ENCODE measurements at regions not wholly inside any gene's neighbourhood (a gene's known extent, or its start where the extent isn't known, plus 50 kb on each side); places are given as distances from the start of the nearest gene placed in this dataset.
"Not testable (repeated sequence)": the region's sequence is repeated elsewhere in the genome, so short reads cannot be mapped to it uniquely, and the experiment has no call there.

GRCh38 chr13:65321423-65321822, 1908.7 kb downstream of the PCDH9 start:
- H3K4me3 ChIP-seq (ENCODE audit: low read depth in 1 of 5, low read length in 5 of 5); H3K27ac ChIP-seq (ENCODE audit: low read depth, low read length); H3K4me1 ChIP-seq (ENCODE audit: control insufficient read depth in 5 of 5, insufficient read depth in 5 of 5, low read length in 5 of 5); H3K36me3 ChIP-seq (ENCODE audit: control insufficient read depth in 5 of 5, insufficient read depth in 5 of 5, low read length in 5 of 5); H3K9ac ChIP-seq (ENCODE audit: low read length in 5 of 5); H3K27me3 ChIP-seq (ENCODE audit: control insufficient read depth in 5 of 5, insufficient read depth in 4 of 5, low read length in 5 of 5); H3K9me3 ChIP-seq (ENCODE audit: control insufficient read depth in 5 of 5, low read length in 5 of 5): not testable (repeated sequence)

GRCh38 chr13:65314008-65314407, 1916.1 kb downstream of the PCDH9 start:
- H3K4me1 ChIP-seq (ENCODE audit: control insufficient read depth in 5 of 5, insufficient read depth in 5 of 5, low read length in 5 of 5) = no peaks in the 10 kb centered on the region
- peaks cover 0 to 16% (median 6%) of the 10 kb centered on the region in 5 donors for H3K9me3 ChIP-seq (ENCODE audit: control insufficient read depth in 5 of 5, low read length in 5 of 5)
- no peaks in the 10 kb centered on the region for H3K27me3 ChIP-seq (ENCODE audit: control insufficient read depth in 5 of 5, insufficient read depth in 4 of 5, low read length in 5 of 5)
- H3K27ac ChIP-seq (ENCODE audit: low read depth, low read length) = no peak overlapping the region
- no peak overlapping the region for H3K9ac ChIP-seq (ENCODE audit: low read length in 5 of 5)
- H3K4me3 ChIP-seq (ENCODE audit: low read depth in 1 of 5, low read length in 5 of 5) = no peak overlapping the region
- no peaks in the 10 kb centered on the region for H3K36me3 ChIP-seq (ENCODE audit: control insufficient read depth in 5 of 5, insufficient read depth in 5 of 5, low read length in 5 of 5)

GRCh38 chr13:65310663-65311328, 1919.3 kb downstream of the PCDH9 start:
- H3K4me3 ChIP-seq (ENCODE audit: low read depth in 1 of 5, low read length in 5 of 5) = no peak overlapping the region
- no peak overlapping the region for H3K9ac ChIP-seq (ENCODE audit: low read length in 5 of 5)

DNA sequence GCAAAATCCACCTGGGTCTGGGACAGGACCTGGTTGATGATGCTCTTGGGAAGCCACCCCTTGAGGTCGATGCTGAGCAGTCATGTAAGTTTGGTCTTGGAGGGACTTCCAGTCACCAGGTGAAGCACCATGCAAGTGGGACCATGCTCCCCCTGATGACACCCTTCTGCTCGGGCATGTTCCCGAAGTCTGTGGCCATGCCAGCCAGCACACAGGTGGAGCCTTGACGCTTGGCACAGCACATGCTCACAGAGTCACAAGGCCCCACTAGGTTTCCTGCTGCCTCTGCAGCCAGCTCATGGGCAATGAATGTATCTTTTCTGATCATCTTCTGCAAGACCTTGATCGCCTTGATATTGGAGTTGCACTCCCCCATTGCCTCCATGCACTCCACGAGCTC, 1920.2 kb downstream of the PCDH9 start:
- H3K27me3 ChIP-seq (ENCODE audit: control insufficient read depth in 5 of 5, insufficient read depth in 4 of 5, low read length in 5 of 5) = no peaks in the 10 kb centered on the region
- H3K4me3 ChIP-seq (ENCODE audit: low read depth in 1 of 5, low read length in 5 of 5) = no peak overlapping the region
- no peaks in the 10 kb centered on the region for H3K36me3 ChIP-seq (ENCODE audit: control insufficient read depth in 5 of 5, insufficient read depth in 5 of 5, low read length in 5 of 5)
- H3K27ac ChIP-seq (ENCODE audit: low read depth, low read length) = no peak overlapping the region
- H3K9me3 ChIP-seq (ENCODE audit: control insufficient read depth in 5 of 5, low read length in 5 of 5) = peaks cover 0 to 16% (median 6%) of the 10 kb centered on the region in 5 donors
- no peaks in the 10 kb centered on the region for H3K4me1 ChIP-seq (ENCODE audit: control insufficient read depth in 5 of 5, insufficient read depth in 5 of 5, low read length in 5 of 5)
- H3K9ac ChIP-seq (ENCODE audit: low read length in 5 of 5) = no peak overlapping the region

More at GRCh38 chr13:65310663-65311328, 1919.3 kb downstream of the PCDH9 start:
- no peaks in the 10 kb centered on the region for H3K36me3 ChIP-seq (ENCODE audit: control insufficient read depth in 5 of 5, insufficient read depth in 5 of 5, low read length in 5 of 5)
- H3K4me1 ChIP-seq (ENCODE audit: control insufficient read depth in 5 of 5, insufficient read depth in 5 of 5, low read length in 5 of 5) = no peaks in the 10 kb centered on the region
- H3K9me3 ChIP-seq (ENCODE audit: control insufficient read depth in 5 of 5, low read length in 5 of 5) = peaks cover 0 to 16% (median 6%) of the 10 kb centered on the region in 5 donors
- no peaks in the 10 kb centered on the region for H3K27me3 ChIP-seq (ENCODE audit: control insufficient read depth in 5 of 5, insufficient read depth in 4 of 5, low read length in 5 of 5)
- no peak overlapping the region for H3K27ac ChIP-seq (ENCODE audit: low read depth, low read length)

DNA sequence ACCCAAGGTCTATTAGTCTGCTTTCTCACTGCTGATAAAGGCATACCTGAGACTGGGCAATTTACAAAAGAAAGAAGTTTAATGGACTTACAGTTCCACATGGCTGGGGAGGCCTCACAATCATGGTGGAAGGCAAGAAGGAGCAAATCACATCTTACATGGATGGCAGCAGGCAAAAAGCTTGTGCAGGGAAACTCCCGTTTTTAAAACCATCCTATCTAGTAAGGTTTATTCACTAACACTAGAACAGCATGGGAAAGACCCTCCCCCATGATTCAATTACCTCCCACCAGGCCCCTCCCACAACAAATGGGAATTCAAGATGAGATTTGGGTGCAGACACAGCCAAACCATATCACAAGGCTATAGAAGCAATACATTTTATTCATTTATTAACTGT, 1921.4 kb downstream of the PCDH9 start:
- H3K9me3 ChIP-seq (ENCODE audit: control insufficient read depth in 5 of 5, low read length in 5 of 5); H3K27me3 ChIP-seq (ENCODE audit: control insufficient read depth in 5 of 5, insufficient read depth in 4 of 5, low read length in 5 of 5); H3K36me3 ChIP-seq (ENCODE audit: control insufficient read depth in 5 of 5, insufficient read depth in 5 of 5, low read length in 5 of 5); H3K4me3 ChIP-seq (ENCODE audit: low read depth in 1 of 5, low read length in 5 of 5); H3K9ac ChIP-seq (ENCODE audit: low read length in 5 of 5); H3K27ac ChIP-seq (ENCODE audit: low read depth, low read length); H3K4me1 ChIP-seq (ENCODE audit: control insufficient read depth in 5 of 5, insufficient read depth in 5 of 5, low read length in 5 of 5): not testable (repeated sequence)

- Histone ChIP-seq H3K27ac (ENCODE audit: low read depth, low read length) (no peak overlapping the region), H3K9me3 (ENCODE audit: control insufficient read depth in 5 of 5, low read length in 5 of 5) (peaks cover 0 to 9% (median 6%) of the 10 kb centered on the region in 5 donors), H3K9ac (ENCODE audit: low read length in 5 of 5) (no peak overlapping the region), H3K36me3 (ENCODE audit: control insufficient read depth in 5 of 5, insufficient read depth in 5 of 5, low read length in 5 of 5) (no peaks in the 10 kb centered on the region), H3K4me3 (ENCODE audit: low read depth in 1 of 5, low read length in 5 of 5) (no peak overlapping the region), H3K4me1 (ENCODE audit: control insufficient read depth in 5 of 5, insufficient read depth in 5 of 5, low read length in 5 of 5) (no peaks in the 10 kb centered on the region), H3K27me3 (ENCODE audit: control insufficient read depth in 5 of 5, insufficient read depth in 4 of 5, low read length in 5 of 5) (no peaks in the 10 kb centered on the region)
Observed at GRCh38 chr13:65307056-65307455, 1923.1 kb downstream of the PCDH9 start.

- Histone ChIP-seq H3K36me3 (ENCODE audit: control insufficient read depth in 5 of 5, insufficient read depth in 5 of 5, low read length in 5 of 5) (no peaks in the 10 kb centered on the region), H3K27me3 (ENCODE audit: control insufficient read depth in 5 of 5, insufficient read depth in 4 of 5, low read length in 5 of 5) (no peaks in the 10 kb centered on the region)
Observed at GRCh38 chr13:65302691-65303090, 1927.4 kb downstream of the PCDH9 start.

GRCh38 chr13:65301506-65301905, 1928.6 kb downstream of the PCDH9 start:
- H3K4me1 ChIP-seq (ENCODE audit: control insufficient read depth in 5 of 5, insufficient read depth in 5 of 5, low read length in 5 of 5) = no peaks in the 10 kb centered on the region
- no peaks in the 10 kb centered on the region for H3K9me3 ChIP-seq (ENCODE audit: control insufficient read depth in 5 of 5, low read length in 5 of 5)
- H3K4me3 ChIP-seq (ENCODE audit: low read depth in 1 of 5, low read length in 5 of 5) = no peak overlapping the region
- no peaks in the 10 kb centered on the region for H3K36me3 ChIP-seq (ENCODE audit: control insufficient read depth in 5 of 5, insufficient read depth in 5 of 5, low read length in 5 of 5)
- H3K27me3 ChIP-seq (ENCODE audit: control insufficient read depth in 5 of 5, insufficient read depth in 4 of 5, low read length in 5 of 5) = no peaks in the 10 kb centered on the region
- H3K9ac ChIP-seq (ENCODE audit: low read length in 5 of 5) = no peak overlapping the region
- H3K27ac ChIP-seq (ENCODE audit: low read depth, low read length) = no peak overlapping the region

More at GRCh38 chr13:65302691-65303090, 1927.4 kb downstream of the PCDH9 start:
- no peak overlapping the region for H3K4me3 ChIP-seq (ENCODE audit: low read depth in 1 of 5, low read length in 5 of 5)
- no peaks in the 10 kb centered on the region for H3K9me3 ChIP-seq (ENCODE audit: control insufficient read depth in 5 of 5, low read length in 5 of 5)
- H3K9ac ChIP-seq (ENCODE audit: low read length in 5 of 5) = no peak overlapping the region
- H3K4me1 ChIP-seq (ENCODE audit: control insufficient read depth in 5 of 5, insufficient read depth in 5 of 5, low read length in 5 of 5) = no peaks in the 10 kb centered on the region
- no peak overlapping the region for H3K27ac ChIP-seq (ENCODE audit: low read depth, low read length)

- Histone ChIP-seq H3K4me3 (ENCODE audit: low read depth in 1 of 5, low read length in 5 of 5) (no peak overlapping the region), H3K27ac (ENCODE audit: low read depth, low read length) (no peak overlapping the region), H3K9me3 (ENCODE audit: control insufficient read depth in 5 of 5, low read length in 5 of 5) (no peaks in the 10 kb centered on the region), H3K36me3 (ENCODE audit: control insufficient read depth in 5 of 5, insufficient read depth in 5 of 5, low read length in 5 of 5) (no peaks in the 10 kb centered on the region), H3K27me3 (ENCODE audit: control insufficient read depth in 5 of 5, insufficient read depth in 4 of 5, low read length in 5 of 5) (no peaks in the 10 kb centered on the region), H3K4me1 (ENCODE audit: control insufficient read depth in 5 of 5, insufficient read depth in 5 of 5, low read length in 5 of 5) (no peaks in the 10 kb centered on the region), H3K9ac (ENCODE audit: low read length in 5 of 5) (no peak overlapping the region)
Observed at GRCh38 chr13:65300220-65300619, 1929.9 kb downstream of the PCDH9 start.

DNA sequence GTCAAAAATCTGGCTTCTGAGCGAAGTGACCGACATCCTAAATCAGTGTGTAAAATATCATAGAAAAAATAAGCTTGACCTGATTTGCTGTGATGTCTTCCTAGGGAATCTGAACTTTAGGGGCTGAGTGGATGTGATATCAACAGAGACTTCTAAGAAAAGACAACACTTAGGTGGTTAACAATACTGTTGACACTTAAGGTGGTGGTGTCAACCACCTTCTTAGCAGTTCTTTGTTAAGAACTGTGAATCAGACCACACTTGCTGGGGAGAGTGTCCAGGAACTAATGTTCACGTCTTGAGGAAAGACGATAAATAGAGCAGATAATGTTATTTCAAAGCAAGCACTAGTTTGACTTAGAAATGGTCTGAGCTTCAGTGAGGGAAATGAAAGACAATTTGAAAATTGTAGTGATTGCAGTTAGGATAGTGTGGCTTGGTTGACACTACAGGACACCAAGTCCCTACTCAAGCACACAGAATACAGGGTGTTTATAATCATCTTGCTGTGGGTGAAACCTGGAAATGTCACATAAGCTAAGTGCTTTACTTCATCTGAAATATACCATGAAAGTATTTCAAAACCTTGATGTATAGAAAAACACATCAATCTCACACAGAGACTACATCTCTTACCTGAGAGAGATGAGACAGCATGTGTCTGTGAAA, 1936.5 kb downstream of the PCDH9 start:
- H3K9ac ChIP-seq (ENCODE audit: low read length in 5 of 5) = no peak overlapping the region
- H3K4me3 ChIP-seq (ENCODE audit: low read depth in 1 of 5, low read length in 5 of 5) = no peak overlapping the region
- no peak overlapping the region for H3K27ac ChIP-seq (ENCODE audit: low read depth, low read length)
- H3K36me3 ChIP-seq (ENCODE audit: control insufficient read depth in 5 of 5, insufficient read depth in 5 of 5, low read length in 5 of 5) = no peaks in the 10 kb centered on the region
- H3K4me1 ChIP-seq (ENCODE audit: control insufficient read depth in 5 of 5, insufficient read depth in 5 of 5, low read length in 5 of 5) = no peaks in the 10 kb centered on the region
- no peaks in the 10 kb centered on the region for H3K9me3 ChIP-seq (ENCODE audit: control insufficient read depth in 5 of 5, low read length in 5 of 5)
- no peaks in the 10 kb centered on the region for H3K27me3 ChIP-seq (ENCODE audit: control insufficient read depth in 5 of 5, insufficient read depth in 4 of 5, low read length in 5 of 5)
